Putamen (tissue), 1 donor: ENCODE measurements at regions not wholly inside any gene's neighbourhood (a gene's known extent, or its start where the extent isn't known, plus 50 kb on each side); places are given as distances from the start of the nearest gene placed in this dataset.

Experiments
- DNase-seq: peaks from one replicate; pipeline ENCODE4 v3.0.0-alpha.2; 2016; ENCODE audit warnings: low spot score

DNA sequence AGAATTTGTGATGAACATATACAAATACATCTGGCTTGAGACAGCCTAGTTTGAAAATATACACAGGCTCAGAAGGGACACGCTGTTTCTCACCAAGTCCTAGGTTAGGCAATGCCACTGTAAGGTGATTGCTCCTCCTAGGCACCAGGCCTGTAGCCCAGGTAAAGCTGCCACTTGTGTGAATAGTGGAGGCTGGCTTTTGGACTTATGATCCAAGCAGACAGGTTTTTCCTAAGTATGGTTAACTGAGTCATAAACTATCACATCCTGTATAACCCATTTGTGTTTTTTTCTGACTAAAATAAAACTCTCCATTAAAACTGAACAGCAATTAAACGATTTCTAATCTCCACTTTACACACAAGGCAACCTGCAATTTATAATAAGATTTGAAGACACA is 81.0 kb downstream of the SEMA4F start:
- DNase-seq = no peak

- DNase-seq = no peak
These were observed 81.5 kb downstream of the SEMA4F start for GRCh38 chr2:74735564-74735963.

DNA sequence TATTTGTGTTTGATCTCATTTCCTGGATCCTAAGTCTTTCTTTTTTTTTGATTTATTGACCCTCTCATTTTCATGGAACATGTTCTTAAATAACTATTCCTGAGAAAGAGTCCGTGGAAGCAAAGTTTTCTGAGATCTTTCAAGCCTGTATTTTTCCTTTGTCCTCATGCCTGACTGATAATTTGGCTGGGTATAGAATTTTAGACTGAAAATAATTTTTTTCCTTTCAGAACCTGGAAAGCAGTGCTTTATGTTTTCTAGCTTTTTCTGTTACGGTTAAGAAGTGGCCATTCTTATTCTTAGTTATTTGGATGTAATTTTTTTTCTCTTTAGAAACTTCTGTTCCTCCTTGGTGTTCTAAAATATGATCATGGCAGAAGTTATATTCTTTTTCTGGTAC is 82.5 kb downstream of the SEMA4F start:
- DNase-seq = no peak

GRCh38 chr2:74738586-74738985 is 84.5 kb downstream of the SEMA4F start:
- DNase-seq = no peak

- no peak for DNase-seq
These were observed 85.1 kb downstream of the SEMA4F start for GRCh38 chr2:74739129-74739528.

DNA sequence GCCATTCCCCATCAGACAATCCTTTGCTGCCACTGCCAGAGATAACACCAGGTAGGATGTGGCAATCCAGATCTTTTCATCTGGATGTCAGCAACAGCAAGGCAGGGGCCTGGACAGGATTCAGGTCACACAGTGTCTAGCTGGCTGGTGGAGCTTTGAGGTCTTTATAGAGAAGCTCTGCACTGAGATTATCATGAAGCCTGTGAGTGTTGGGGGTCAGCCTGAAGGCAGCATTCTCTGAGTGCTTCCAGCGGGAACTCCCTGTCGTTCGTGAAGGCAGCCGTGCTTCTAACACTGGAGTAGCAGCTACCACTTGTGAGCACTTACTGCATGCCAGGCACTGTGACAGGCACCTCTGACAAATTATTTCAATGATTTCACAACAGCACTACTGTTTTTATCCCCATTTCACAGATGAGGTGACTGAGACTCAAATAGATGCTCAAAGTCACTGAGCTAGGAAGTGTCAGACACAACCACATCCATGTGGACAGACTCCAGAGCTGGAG is 85.7 kb downstream of the SEMA4F start:
- no peak for DNase-seq

DNA sequence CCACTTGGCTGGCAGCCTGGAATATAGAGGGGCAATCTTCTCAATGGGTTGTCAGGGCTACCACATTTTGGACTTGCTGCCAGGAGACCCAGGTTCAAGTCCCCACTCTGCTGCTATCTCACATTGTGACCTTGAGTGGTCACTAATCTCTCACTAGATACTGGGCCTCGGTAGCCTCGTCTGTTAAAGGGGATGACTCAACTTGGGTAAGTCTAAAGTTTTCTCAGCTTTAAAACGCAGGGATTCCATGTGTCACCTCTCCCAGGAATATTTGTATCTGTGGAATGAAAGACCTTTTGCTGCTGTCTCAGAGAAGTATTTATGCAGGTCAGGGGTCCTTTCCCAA is 86.3 kb downstream of the SEMA4F start:
- DNase-seq = no peak

GRCh38 chr2:74740741-74741431 is 86.8 kb downstream of the SEMA4F start:
- peak; percentile 20 for DNase-seq

DNA sequence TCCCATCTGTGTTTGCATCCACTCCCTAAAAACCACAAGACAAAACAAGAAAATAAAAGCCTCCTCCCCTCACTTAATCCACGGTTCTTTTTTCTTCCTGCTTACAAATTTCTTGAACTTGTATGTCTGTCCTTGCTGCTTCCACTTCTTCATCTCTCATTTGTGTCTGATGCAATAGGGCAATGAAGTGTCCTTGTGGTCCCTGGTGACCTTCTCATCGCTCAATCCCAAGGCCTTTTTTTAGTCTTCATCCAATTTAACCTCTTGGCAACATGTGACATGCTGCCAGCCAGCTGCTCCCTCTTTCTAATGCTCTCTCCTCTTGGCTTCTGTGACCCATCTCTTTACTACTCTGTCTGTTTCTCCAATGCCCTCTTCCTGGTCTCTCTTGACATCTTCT is 87.6 kb downstream of the SEMA4F start:
- no peak for DNase-seq

DNA sequence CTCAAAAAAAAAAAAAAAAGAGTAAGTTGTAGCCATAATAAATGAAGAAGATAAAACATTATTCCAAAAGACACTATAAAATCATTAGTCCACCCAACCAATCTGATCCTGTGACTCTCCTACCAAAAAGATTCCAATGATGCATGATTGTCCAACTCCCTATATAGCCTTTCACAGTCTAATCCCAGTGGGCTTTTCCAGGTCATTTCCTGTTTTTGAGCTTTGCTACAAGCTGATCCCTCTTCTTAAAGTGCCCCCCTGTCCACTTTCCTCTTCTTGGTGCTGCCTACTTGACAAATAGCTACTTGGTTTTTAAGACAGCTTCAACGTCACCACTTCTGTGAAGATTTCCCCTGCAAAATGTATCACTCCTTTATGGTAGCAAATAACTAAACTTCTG is 88.4 kb downstream of the SEMA4F start:
- DNase-seq = no peak

GRCh38 chr2:74743039-74743438 is 89.0 kb downstream of the SEMA4F start:
- no peak for DNase-seq

- no peak for DNase-seq
These were observed 89.7 kb downstream of the SEMA4F start for GRCh38 chr2:74743778-74744177.

DNA sequence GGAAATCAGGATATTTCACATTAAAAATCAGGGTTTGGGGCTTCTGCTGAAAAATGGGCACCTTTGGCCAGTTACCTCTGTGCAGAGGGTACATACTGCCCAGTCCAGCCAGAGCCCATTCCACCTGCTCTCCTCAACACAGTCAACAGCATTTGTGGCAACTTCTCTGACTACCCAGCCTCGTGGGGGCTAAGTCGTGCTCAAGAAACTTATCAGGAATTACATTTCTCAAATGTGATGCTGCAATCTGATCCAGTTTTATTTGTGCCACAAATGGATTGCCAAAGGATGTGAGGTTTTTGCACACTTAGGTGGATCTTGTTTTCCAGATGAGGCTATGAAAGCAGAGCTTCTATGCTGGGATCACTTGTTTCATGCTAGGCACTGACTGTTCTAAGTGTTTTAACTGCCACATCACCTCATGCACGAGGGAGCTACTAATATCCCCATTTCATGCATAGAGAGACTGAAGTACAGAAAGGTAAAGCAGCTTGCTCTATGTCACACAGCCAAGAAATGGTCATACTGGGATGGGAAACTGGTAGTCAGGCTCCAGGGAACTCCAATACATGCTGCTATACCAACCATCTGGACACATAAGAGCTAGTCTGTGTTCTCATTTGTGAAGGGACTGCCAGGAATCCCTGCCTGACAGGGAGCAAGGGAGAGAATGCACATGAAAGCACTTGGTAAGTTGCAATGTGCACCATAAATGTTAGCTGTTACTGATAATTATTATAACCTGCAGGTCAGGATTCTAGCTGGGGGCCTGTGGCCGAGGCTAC is 89.0 kb upstream of the HK2 start:
- DNase-seq = no peak

DNA sequence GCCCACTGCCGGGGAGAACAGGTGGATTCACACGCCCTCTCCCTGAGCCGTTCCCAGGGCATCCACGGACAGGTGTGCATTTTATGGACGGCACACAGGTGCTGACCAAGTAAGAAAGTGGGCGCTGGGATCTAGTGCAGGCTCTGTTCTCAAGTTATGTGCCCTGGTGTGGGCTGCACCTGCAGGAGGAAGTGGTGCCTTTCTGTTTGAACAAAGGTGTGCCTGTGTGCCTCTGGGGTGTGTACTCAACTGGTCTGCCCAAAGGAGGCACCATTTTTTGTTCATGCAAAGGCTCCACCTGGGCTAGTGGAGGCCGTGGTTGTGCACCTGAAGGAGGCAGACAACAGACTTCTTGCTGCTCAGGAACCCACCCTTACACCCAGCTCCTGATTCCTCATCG is 88.2 kb upstream of the HK2 start:
- no peak for DNase-seq

GRCh38 chr2:74746480-74746879 is 87.4 kb upstream of the HK2 start:
- no peak for DNase-seq

DNA sequence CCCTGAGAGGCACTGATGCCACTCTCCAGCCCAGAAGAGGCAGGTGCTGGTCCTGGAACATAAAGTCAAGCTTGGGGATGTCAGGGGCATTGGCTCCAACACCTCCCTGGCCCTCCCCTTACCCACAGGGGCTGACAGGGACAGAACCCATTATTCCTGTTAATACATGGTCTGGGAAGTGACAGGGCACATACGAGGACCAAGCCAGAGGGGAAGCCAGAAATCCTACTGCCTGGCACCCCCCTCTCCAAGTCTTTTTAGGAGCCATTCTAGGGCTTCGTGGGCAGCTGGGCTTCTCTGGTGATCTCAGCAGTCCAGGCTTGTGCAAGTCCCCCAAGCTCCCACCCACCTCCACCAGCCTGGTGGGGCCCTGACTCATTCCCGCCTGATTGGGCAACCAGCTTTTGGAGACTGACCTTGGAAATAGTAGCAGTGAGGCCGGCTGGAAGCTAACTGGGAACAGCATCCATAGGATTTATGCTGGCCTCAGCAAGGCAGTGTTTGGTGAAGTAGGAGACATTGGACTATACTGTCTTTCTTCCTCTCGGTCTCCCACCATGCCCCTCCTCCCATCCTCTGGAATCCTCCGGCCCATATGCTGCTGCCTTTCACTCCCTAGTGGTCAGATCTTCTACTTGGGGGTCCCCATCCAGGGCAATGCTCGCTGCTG is 86.4 kb upstream of the HK2 start:
- no peak for DNase-seq

- no peak for DNase-seq
These were observed 85.3 kb upstream of the HK2 start for GRCh38 chr2:74748665-74749064.

- DNase-seq = no peak
These were observed 84.5 kb upstream of the HK2 start for GRCh38 chr2:74749432-74749831.

DNA sequence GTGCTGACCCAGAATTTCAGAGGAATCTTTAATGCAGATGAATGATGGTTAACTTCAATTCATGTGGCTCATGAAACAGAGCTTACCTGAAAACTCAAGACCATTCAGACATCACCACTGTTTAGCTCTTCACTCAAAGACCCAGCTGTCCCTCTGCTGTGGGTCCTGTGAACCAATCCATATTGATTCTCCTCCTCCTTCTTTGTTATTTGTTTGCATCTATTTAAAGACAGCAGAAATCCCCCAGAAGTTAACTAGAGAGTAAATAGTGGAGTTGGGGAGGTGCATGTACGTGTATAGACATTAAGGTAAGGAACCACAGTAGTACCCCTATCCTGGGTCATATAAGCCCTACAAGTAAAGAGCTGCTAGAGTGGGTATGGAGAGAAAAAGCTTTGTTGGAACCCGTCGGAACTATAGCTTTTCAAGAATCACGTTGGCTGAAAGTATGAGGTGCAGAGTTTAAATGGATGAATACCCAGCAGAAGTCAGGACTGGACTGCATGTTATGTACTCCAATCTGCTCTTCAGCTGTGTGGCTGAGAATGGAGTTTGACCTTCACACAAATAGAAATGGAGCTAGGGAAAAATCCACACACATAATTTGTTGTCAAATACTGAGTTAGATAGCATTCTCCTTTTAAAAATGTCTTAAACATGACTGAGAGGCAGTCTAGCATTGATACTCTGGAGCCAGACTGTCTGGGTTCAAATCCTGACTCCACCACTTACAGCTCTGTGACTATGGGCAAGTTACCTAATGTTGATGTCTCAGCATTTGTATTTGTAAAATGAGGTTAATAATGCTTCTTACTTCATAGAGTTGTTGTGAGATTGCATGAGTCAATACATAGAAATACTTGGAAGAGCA is 81.7 kb upstream of the HK2 start:
- no peak for DNase-seq

DNA sequence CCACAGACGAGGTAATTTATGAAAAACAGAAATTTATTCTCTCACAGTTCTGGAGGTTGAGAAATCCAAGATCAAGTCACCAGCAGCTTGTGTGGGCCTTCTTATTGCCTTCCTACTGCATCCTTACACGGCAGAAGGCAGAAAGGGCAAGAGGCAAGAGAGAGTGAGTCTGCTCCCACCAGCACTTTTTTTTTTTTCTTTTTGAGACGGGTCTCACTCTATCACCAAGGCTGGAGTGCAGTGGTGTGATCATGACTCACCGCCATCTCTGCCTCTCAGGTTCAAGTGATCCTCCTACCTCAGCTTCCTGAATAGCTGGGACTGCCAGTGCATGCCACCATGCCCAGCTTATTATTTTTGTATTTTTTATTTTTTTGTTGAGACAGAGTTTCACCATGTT is 78.5 kb upstream of the HK2 start:
- no peak for DNase-seq

GRCh38 chr2:74756356-74756890 is 77.5 kb upstream of the HK2 start:
- DNase-seq = no peak

DNA sequence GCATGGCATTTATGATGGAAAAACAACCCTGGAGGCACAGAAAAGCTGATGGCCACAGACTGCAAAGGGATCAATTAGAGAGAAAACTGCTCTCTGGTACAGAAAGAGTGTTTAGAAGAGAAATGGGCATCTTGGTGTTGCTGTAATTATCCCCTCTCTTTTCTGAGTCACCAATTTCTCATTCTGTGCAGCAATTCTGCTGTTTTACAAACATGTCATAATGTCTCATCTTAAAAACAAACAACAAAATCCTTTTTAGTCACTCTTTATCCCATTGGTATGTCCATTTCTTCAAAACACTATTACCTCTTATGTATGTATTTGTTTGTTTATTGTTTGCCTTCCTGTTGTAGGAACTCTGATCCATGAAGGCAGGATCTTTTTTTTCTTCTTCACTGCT is 73.9 kb upstream of the HK2 start:
- DNase-seq = no peak
